ENCODE measurements at regions not wholly inside any gene's neighbourhood (a gene's known extent, or its start where the extent isn't known, plus 50 kb on each side); places are given as distances from the start of the nearest gene placed in this dataset.

DNA sequence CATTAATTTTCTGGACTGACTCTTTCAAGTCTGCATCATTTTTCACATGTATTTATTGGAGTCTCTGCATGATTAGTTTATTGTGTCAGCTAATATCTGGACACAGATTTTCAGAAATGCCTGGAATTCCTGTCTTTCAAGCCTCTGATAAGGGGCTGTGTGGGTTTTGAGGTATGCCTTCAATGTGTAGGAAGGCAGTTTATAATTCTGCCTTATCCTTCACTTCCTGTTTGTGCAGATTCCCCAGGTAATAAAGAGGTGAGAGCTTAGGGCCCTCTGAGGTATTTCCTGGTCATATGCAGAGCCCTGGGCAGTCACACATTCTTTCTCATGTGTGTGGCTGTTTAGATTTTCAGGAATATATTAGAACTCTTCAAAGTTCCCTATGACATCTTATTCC lies 79.4 kb upstream of the PRKCQ start (continued):
- TF ChIP-seq, protein P1, sequence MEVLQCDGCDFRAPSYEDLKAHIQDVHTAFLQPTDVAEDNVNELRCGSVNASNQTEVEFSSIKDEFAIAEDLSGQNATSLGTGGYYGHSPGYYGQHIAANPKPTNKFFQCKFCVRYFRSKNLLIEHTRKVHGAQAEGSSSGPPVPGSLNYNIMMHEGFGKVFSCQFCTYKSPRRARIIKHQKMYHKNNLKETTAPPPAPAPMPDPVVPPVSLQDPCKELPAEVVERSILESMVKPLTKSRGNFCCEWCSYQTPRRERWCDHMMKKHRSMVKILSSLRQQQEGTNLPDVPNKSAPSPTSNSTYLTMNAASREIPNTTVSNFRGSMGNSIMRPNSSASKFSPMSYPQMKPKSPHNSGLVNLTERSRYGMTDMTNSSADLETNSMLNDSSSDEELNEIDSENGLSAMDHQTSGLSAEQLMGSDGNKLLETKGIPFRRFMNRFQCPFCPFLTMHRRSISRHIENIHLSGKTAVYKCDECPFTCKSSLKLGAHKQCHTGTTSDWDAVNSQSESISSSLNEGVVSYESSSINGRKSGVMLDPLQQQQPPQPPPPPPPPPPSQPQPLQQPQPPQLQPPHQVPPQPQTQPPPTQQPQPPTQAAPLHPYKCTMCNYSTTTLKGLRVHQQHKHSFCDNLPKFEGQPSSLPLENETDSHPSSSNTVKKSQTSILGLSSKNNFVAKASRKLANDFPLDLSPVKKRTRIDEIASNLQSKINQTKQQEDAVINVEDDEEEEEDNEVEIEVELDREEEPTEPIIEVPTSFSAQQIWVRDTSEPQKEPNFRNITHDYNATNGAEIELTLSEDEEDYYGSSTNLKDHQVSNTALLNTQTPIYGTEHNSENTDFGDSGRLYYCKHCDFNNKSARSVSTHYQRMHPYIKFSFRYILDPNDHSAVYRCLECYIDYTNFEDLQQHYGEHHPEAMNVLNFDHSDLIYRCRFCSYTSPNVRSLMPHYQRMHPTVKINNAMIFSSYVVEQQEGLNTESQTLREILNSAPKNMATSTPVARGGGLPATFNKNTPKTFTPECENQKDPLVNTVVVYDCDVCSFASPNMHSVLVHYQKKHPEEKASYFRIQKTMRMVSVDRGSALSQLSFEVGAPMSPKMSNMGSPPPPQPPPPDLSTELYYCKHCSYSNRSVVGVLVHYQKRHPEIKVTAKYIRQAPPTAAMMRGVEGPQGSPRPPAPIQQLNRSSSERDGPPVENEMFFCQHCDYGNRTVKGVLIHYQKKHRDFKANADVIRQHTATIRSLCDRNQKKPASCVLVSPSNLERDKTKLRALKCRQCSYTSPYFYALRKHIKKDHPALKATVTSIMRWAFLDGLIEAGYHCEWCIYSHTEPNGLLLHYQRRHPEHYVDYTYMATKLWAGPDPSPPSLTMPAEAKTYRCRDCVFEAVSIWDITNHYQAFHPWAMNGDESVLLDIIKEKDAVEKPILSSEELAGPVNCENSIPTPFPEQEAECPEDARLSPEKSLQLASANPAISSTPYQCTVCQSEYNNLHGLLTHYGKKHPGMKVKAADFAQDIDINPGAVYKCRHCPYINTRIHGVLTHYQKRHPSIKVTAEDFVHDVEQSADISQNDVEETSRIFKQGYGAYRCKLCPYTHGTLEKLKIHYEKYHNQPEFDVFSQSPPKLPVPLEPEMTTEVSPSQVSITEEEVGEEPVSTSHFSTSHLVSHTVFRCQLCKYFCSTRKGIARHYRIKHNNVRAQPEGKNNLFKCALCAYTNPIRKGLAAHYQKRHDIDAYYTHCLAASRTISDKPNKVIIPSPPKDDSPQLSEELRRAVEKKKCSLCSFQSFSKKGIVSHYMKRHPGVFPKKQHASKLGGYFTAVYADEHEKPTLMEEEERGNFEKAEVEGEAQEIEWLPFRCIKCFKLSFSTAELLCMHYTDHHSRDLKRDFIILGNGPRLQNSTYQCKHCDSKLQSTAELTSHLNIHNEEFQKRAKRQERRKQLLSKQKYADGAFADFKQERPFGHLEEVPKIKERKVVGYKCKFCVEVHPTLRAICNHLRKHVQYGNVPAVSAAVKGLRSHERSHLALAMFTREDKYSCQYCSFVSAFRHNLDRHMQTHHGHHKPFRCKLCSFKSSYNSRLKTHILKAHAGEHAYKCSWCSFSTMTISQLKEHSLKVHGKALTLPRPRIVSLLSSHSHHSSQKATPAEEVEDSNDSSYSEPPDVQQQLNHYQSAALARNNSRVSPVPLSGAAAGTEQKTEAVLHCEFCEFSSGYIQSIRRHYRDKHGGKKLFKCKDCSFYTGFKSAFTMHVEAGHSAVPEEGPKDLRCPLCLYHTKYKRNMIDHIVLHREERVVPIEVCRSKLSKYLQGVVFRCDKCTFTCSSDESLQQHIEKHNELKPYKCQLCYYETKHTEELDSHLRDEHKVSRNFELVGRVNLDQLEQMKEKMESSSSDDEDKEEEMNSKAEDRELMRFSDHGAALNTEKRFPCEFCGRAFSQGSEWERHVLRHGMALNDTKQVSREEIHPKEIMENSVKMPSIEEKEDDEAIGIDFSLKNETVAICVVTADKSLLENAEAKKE (CRISPR knock-in tag; IDR thresholded peaks at IDR 0.05), result no peak
- TF ChIP-seq CREB1 (CRISPR knock-in tag; IDR thresholded peaks at IDR 0.05; ENCODE audit: low read depth) (no peak), NANOG (IDR thresholded peaks at IDR 0.05; ENCODE audit: borderline replicate concordance) (no peak), ZNF331 (CRISPR knock-in tag; IDR thresholded peaks at IDR 0.05; ENCODE audit: low read depth) (no peak)
- TF ChIP-seq, protein P2, sequence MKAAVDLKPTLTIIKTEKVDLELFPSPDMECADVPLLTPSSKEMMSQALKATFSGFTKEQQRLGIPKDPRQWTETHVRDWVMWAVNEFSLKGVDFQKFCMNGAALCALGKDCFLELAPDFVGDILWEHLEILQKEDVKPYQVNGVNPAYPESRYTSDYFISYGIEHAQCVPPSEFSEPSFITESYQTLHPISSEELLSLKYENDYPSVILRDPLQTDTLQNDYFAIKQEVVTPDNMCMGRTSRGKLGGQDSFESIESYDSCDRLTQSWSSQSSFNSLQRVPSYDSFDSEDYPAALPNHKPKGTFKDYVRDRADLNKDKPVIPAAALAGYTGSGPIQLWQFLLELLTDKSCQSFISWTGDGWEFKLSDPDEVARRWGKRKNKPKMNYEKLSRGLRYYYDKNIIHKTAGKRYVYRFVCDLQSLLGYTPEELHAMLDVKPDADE (IDR thresholded peaks at IDR 0.05), result no peak

- no peak for TF ChIP-seq ZNF114 (CRISPR knock-in tag; IDR thresholded peaks at IDR 0.05)
- TF ChIP-seq, protein P2 (IDR thresholded peaks at IDR 0.05), result no peak
- Mint-ChIP-seq H3K4me1 (no peaks in the 10 kb centered on the region), H3K36me3 (ENCODE audit: low read depth) (no peaks in the 10 kb centered on the region; the same call in 2 of the 3 replicates), H3K4me3 (no peak overlapping the region), H3K27me3 (ENCODE audit: insufficient read depth, low read depth, poor library complexity) (no peaks in the 10 kb centered on the region), H3K9me3 (0 out of 3 replicates have a peak, but pooled peaks cover 10% of the 10 kb centered on the region), H3K27ac (no peak overlapping the region)
- Histone ChIP-seq H3K9me2 (ENCODE audit: insufficient read depth) (peaks cover 9% of the 10 kb centered on the region), H3K4me3 (no peak overlapping the region), H3K4me2 (no peak overlapping the region), H3K27ac (ENCODE audit: low read depth) (no peak overlapping the region), H3K27me3 (ENCODE audit: insufficient read depth) (no peaks in the 10 kb centered on the region), H3K79me2 (replicated peaks; ENCODE audit: insufficient read depth) (no peaks in the 10 kb centered on the region), H3K4me1 (ENCODE audit: insufficient read depth) (no peaks in the 10 kb centered on the region), H3F3A (replicated peaks; ENCODE audit: low read depth) (no peaks in the 10 kb centered on the region), H2AFZ (no peak overlapping the region), H3K36me3 (ENCODE audit: insufficient read depth) (no peaks in the 10 kb centered on the region), H4K20me1 (replicated peaks; ENCODE audit: insufficient read depth) (no peaks in the 10 kb centered on the region)
- no peak for ATAC-seq
- no peak for DNase-seq (ENCODE audit: low spot score)
Observed at GRCh38 chr10:6657669-6658068, 77.6 kb upstream of the PRKCQ start.
